ENCODE measurements at regions not wholly inside any gene's neighbourhood (a gene's known extent, or its start where the extent isn't known, plus 50 kb on each side); places are given as distances from the start of the nearest gene placed in this dataset.
A peak's percentile ranks its signal among the peaks of the same experiment; 100 is the strongest.
"Not testable (repeated sequence)": the region's sequence is repeated elsewhere in the genome, so short reads cannot be mapped to it uniquely, and the experiment has no call there.

GRCh38 chr6:9044426-9044825 is 609.1 kb upstream of the SLC35B3 start:
- DNase-seq, result no peak

DNA sequence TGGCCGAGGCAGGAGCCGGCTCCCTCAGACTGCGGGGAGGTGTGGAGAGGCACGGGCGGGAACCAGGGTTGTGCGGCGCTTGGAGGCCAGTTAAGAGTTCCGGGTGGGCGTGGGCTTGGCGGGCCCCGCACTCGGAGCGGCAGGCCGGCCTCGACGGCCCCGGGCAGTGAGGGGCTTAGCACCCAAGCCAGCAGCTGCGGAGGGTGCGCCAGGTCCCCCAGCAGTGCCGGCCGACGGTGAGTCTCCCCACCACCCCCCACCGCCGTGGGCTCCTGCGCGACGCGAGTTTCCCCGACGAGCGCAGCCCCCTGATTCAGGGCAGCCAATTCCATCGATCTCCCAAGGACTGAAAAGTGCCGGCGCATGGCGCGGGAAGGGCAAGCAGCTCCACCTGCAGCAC is 605.4 kb upstream of the SLC35B3 start:
- DNase-seq, result no peak

DNA sequence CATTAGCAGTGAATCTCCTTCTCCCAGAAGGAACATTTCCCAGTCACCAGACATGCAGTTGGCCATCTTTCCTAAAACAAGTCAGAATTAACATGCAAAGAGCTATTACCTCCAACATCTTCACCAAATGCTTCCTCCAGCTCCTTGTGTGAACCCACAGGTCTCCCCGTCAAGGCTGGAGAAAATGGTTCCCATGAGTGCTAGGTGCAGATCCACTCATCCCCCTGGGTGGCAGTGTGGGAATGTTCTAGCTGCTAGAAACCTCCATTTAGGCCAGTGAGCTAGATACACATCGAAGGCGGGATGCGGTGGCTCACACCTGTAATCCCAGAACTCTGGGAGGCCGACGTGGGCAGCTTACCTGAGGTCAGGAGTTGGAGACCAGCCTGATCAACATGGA is 603.9 kb upstream of the SLC35B3 start:
- no peak for DNase-seq

- no peak for DNase-seq
Measured at GRCh38 chr6:9028086-9028485, 592.7 kb upstream of the SLC35B3 start.

DNA sequence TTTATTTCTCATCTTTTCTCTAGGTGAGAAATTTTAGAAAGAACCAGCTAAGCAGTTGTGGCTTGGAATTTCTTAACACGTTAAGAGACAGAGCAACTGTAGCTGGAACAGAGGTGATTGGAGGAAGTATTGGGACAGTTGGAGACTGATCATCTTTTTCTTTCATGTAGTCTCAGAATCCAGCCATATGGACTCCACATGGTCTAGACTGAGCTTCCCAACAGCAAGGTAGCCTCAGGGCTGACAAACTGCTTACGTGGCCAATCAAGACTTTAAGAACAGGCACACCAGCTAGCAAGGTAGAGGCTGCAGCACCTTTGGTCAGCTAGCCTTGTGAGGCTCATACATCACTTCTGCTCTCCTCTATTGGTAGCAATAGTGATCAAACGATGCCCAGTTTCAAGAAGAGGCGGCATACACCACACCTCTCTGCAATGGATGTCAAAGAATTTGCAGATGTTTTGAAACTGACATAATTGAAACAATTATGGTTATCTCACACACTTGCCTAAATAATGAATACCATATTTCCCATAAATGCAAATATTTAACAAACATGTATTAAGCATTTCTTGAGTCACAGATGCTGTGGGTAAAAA is 590.5 kb upstream of the SLC35B3 start:
- DNase-seq, result no peak

DNA sequence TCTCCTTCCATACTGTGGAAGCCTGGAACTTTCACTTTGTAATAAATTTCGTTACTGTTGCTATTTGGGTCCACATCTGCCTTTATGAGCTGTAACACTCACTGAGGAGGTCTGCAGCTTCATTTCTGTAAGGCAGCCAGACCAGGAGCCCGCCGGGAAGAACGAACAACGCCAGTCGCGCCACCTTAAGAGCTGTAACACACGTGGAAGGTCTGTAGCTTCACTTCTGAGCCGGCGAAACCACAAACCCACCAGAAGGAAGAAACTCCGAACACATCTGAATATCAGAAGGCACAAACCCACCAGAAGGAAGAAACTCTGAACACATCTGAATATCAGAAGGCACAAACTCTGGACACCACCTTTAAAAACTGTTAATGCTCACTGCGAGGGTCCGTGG is 589.9 kb upstream of the SLC35B3 start:
- DNase-seq, result no peak

- DNase-seq, result not testable (repeated sequence)
Measured at GRCh38 chr6:9024246-9024645, 588.9 kb upstream of the SLC35B3 start.

DNA sequence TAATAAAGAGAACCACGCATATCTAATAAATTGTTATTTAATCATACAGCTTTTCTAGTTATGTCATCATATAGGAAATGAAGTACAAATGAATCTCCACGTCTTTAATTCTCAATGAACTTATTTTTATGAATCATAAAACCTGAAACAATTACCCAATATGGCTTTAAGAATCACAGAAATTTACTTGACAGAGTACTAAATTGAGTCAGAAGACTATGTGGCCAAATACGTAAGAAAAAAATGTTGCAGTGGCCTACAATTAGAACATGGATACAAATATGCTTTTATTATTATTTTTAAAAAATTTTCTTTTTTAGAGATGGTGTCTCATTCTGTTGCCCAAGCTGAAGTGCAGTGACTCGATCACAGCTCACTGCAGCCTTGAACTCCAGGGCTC is 584.7 kb upstream of the SLC35B3 start:
- no peak for DNase-seq

DNA sequence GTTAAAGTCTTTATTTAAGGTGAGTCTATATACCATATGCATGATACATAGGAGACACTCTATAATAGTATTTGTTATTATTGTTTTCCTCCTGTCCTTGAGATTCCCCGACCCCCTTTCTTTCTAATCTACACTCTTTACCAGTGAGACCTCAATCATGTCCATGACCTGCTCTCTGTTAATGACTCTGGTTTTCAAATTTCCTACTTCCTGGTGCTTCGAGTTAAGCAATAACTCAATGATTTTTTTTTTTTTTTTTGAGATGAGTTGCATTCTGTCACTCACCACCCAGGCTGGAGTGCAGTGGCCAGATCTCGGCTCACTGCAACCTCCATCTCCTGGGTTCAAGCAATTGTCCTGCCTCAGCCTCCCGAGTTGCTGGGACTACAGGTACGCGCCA is 574.6 kb upstream of the SLC35B3 start:
- DNase-seq, result no peak

- DNase-seq, result no peak
Measured at GRCh38 chr6:9007027-9007426, 571.7 kb upstream of the SLC35B3 start.

DNA sequence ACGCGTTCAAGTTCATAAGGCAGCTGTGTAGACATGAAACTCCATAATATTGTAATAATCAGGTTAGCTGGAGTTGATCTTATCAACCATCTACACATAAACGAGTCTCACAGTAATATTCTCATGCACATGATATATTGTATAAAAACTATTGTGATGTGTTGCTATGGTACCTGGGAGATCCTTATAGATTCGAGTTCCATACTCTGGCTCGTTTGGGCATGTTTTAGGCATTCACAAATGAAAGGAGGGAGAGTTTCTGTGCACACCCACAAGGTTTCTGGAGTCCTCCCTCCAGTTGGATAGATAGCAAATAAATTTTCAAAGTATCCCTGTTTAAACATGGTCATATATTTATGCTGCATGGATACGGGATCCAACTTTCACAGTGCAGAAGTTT is 567.5 kb upstream of the SLC35B3 start:
- no peak for DNase-seq

DNA sequence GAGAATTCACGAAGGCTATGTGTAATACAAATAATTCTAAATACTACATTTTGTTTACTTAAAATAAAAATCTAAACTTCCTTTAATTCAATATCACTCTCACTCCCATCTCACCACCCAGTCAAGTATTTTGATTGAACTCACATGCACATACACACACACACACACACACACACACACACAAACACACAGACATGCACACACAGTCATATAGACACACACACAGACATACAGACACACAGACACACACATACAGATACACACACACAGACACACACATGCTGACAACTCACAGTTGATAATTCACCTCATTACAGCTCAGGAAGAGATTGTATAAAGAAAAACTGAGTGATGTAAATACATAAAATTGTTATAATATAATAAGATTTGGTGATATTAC is 559.8 kb upstream of the SLC35B3 start:
- no peak for DNase-seq

DNA sequence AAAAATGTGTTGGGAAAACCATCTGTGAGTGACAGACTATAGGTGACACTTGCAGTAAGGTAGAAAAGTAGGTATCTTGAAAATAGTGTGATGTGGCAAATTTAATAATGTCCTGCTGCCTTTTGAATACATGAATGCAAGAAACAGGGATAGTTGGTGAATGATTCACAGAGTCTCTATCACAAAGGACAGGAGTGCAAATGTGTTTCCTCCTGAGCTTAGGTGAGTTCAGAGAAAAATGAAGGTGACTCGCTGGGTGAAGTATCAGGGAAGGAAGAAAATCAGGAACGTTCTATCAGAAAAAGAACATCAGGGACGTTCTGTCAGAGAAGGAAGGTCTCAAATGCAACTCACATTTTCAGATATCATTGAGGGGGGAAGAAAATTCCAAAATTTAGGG is 557.8 kb upstream of the SLC35B3 start:
- no peak for DNase-seq

GRCh38 chr6:8991844-8992243 is 556.5 kb upstream of the SLC35B3 start:
- no peak for DNase-seq

DNA sequence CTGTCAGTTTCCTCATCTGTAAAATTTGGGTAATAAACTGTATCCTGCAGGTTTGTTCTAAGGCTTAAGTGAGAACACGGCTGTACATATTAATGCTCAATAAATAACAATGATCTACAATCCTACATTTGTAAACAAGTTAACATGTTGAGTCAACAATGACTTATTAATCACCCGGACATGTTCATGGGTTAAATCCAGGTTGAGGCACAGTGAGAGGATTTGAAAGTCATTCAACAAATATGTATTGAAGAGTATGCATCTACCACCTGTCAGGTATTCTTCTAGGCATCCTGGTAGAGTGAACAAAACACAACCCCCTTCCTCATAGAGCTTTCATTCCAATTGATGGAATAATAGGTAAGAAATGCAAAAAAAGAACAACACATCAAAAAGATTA is 554.7 kb upstream of the SLC35B3 start:
- DNase-seq, result no peak

DNA sequence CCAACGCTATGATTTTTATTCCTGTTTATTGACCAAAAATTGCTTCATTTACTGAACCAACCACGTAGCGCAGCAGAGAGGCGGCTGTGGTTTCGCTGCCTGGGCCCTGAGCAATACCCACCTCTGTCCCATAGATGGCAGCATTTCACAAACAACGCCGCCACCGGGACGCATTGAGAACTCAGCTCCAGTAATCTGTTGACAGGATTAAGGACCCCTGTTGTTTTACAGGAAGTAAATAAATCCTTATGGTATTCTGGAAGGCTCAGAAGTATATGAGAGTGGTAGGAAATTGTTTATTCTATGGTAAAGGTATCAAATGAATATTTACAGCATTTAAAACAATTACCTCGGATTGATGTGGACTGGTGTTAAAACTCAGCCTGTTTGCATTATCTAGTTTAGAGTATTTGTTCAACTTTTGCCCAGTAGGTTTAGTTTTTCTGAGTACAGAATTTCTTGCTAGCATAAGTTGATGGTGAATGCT is 547.9 kb upstream of the SLC35B3 start:
- peak; percentile 60 to 64 for DNase-seq

DNA sequence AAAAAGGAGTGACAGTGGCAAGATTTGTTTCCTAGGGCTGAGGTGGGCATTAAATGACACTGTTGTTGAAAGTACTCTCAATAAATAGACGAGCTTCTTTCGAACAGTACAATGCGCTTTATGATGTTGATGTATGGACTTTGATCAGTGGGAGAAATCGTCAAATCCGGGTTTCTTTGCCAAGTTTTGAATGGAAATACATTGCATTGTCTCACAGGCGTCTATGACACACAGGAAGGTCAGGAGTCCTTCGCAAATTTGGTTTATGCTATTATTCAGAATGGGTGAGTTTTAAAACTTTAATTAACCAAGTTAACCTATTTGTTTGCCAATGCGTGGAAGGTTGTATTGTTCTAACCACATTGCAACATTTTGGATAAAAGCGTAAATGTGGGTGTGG is 547.3 kb upstream of the SLC35B3 start:
- no peak for DNase-seq

DNA sequence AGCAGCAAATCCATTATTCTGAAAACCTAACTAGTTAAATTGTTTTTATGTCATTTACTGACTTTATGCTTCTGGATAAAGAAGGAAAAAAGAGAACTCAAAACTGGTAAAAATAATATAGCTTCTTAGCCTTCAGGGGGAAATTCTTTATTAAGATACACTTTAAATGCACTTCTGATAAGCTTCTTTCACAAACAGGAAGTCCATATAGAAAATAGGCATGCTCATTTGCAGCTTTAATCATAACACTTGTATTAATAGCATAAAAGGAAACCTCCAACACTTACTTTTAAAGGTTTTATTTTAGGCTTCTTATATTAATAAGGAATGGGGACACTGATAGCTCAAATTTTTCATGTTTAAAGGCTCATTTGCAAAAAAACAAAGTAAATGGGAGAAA is 538.0 kb upstream of the SLC35B3 start:
- DNase-seq, result no peak

DNA sequence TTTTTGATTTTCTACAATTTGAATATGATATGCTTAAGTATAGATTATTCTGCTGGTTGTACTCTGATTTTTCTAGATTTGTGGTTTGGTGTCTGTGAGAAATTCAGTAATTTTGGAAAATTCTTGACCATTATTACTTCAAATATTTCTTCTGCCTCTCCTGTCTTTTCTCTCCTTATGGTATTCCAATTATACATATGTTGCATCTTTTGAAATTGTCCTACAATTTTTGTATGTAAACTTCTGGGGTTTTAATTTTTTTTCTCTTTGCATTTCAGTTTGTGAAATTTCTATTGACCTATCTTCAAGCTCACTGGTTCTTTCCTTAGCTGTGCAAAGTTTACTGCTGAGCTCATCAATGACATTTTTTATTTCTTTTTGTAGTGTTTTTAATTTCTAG is 534.4 kb upstream of the SLC35B3 start:
- no peak for DNase-seq

- no peak for DNase-seq
Measured at GRCh38 chr6:8958894-8959511, 523.7 kb upstream of the SLC35B3 start.

DNA sequence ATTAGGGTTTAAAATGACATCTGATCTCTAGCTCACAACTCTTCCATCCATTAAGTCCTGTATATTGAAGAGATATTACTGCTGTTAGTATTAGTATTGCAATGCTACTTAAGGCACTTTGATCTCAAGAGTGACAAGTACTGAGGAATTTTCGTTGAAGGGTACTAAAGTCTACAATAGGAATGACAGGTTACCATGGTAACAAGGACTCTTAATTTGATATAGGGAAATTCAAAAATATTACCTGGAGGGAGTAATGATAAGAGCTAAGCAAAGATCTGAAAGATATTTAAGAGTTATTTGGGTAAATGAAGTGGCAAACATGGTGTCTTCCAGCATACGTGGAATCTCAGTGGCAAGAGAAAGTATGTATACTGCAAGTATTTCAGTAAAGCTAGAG is 518.0 kb upstream of the SLC35B3 start:
- no peak for DNase-seq

- DNase-seq, result no peak
Measured at GRCh38 chr6:8948733-8949132, 513.4 kb upstream of the SLC35B3 start.

- no peak for DNase-seq
Measured at GRCh38 chr6:8947900-8948299, 512.6 kb upstream of the SLC35B3 start.

- no peak for DNase-seq
Measured at GRCh38 chr6:8944548-8944947, 509.2 kb upstream of the SLC35B3 start.

DNA sequence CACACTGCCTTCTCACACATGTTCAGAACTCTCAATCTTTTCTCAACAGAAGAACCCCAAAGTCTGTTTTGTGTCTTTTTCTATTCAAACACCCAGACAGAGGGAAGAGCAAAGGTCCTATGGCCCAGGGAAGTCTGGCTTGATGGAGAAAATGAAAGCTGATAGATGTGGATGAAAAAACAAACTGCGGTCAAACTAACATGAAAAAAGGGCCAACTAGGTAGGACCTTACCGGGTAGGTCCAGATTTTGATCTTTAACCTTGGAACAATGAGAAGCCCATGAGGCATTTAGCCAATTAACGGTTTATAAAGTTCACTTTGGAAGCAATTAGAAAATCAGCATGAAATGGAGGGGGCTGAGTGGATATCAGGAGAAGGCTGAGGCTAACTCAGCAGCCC is 507.7 kb upstream of the SLC35B3 start:
- DNase-seq, result no peak

All from stimulated activated CD4-positive, alpha-beta T cell treated with anti-CD3 and anti-CD28 coated beads, Interleukin-2, amount 100 ng/mL, for 24 hours (primary cell).